Activated CD4-positive, alpha-beta memory T cell treated with anti-CD3 and anti-CD28 coated beads, Interleukin-2, amount 10 ng/mL, durations not matched to agents 7 days and 5 days (primary cell): ENCODE measurements at regions not wholly inside any gene's neighbourhood (a gene's known extent, or its start where the extent isn't known, plus 50 kb on each side); places are given as distances from the start of the nearest gene placed in this dataset.
"Not testable (repeated sequence)": the region's sequence is repeated elsewhere in the genome, so short reads cannot be mapped to it uniquely, and the experiment has no call there.

Experiments
- CTCF ChIA-PET: fragments of 350-600 bp; sonication (Branson Sonifier 250); formaldehyde crosslinking; loops from one replicate; lab custom pipeline; 2021; ENCODE audit warnings: antibody characterized with exemption, inconsistent platforms; lab: Charles Lee
- POLR2A ChIA-PET: fragments of 350-600 bp; sonication (Branson Sonifier 250); formaldehyde crosslinking; loops from one replicate; lab custom pipeline; 2021; ENCODE audit warnings: antibody characterized with exemption; lab: Charles Lee
- DNase-seq: peaks from one replicate; pipeline ENCODE4 v3.0.0-alpha.2; 2020
- H3K27ac Mint-ChIP-seq: one replicate; pipeline ENCODE4 v1.8.0; 2021; ENCODE audit warnings: mild to moderate bottlenecking, mixed read lengths
- H3K27me3 Mint-ChIP-seq: one replicate; pipeline ENCODE4 v1.8.0; 2021; ENCODE audit warnings: mixed read lengths
- H3K36me3 Mint-ChIP-seq: one replicate; pipeline ENCODE4 v1.8.0; 2021; ENCODE audit warnings: low read depth, mixed read lengths
- H3K4me1 Mint-ChIP-seq: one replicate; pipeline ENCODE4 v1.8.0; 2021; ENCODE audit warnings: mixed read lengths
- H3K4me3 Mint-ChIP-seq: one replicate; pipeline ENCODE4 v1.8.0; 2021; ENCODE audit warnings: mild to moderate bottlenecking, mixed read lengths
- H3K9me3 Mint-ChIP-seq: one replicate; pipeline ENCODE4 v1.8.0; 2021; ENCODE audit warnings: mixed read lengths

DNA sequence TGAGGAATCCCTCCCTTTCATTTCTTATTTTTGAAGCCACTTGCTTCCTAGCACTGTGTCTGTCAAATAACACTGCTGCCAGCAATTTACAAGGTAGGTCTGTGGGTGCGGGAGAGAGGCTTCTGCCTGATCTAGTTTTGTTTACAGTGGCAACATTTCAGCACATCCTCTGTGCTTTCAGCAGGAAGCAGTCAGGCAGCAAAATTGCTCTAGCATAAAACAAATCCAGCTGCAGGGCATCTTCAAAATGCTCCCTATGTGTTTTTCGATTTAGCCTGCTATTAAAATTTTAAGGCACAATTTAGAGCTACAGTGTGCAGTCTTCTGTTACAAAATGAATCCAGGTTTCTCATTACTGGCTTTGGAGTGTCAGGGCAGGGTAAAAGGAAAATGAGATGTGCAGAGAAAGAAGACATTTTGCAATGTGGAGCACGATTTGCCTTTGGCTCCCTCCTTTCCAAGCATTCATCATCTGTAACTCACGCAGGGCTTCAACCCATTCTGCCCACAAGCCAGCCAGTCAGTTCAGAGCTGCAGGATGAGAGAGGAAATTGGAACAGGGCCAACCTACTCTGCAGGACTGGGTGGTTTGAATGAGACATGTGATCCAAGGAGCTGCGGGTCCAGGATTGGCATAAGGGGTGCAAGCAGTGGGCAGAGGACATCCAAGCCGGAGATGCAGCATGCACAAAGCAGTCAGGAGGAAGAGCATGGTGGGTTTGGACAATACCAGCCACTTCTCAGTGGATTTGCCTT is 143.4 kb upstream of the APC start:
- CTCF ChIA-PET = no interaction called here
- no peaks in the 10 kb centered on the region for H3K9me3 Mint-ChIP-seq
- peaks cover 32% of the 10 kb centered on the region for H3K27me3 Mint-ChIP-seq
- no peaks in the 10 kb centered on the region for H3K36me3 Mint-ChIP-seq
- POLR2A ChIA-PET = no interaction called here
- no peak for DNase-seq
- H3K4me1 Mint-ChIP-seq = no peaks in the 10 kb centered on the region
- no peak overlapping the region for H3K4me3 Mint-ChIP-seq
- H3K27ac Mint-ChIP-seq = no peak overlapping the region

DNA sequence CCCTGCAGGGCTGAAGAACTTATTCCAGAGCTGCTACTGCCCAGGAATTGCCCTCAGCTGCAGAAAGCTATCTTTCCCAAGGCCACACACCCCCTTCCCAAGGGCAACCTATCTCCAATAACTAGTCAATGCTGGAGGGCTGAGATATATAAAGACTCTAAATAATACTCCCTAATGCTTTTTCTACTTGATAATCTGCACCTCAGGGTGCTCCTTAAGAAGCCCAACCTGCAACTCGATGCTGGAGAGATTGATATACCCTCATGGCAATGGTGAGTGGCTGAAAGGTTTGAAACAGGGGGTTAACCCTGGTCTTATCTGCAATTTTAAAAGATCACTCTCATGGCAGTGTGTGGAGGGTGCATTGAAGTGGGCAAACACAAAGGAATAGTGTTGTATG is 142.7 kb upstream of the APC start:
- H3K4me1 Mint-ChIP-seq = no peaks in the 10 kb centered on the region
- DNase-seq = no peak

DNA sequence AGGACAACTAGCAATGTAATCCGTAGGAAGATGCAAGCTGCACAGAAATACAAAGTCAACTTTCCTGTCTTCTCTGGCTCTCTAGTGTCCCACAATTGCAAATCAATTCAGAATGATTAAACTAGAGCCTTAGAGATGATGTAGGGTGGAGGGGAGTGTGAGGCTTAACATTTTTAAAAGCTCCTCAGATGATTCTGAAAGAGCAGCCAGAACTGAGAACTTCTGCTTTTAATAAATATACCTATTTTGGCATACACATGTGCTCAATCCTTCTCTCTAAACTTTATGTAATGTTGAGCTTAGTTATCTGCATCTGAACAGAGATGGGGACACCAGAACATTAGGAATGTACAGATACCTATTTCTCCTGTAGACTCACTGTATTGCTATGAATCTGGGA is 139.9 kb upstream of the APC start:
- no peaks in the 10 kb centered on the region for H3K36me3 Mint-ChIP-seq
- H3K9me3 Mint-ChIP-seq = no peaks in the 10 kb centered on the region
- DNase-seq = no peak
- CTCF ChIA-PET = no interaction called here
- no peak overlapping the region for H3K4me3 Mint-ChIP-seq
- POLR2A ChIA-PET = no interaction called here
- no peaks in the 10 kb centered on the region for H3K4me1 Mint-ChIP-seq
- H3K27me3 Mint-ChIP-seq = peaks cover 32% of the 10 kb centered on the region
- no peak overlapping the region for H3K27ac Mint-ChIP-seq

More for the DNA sequence above, 142.7 kb upstream of the APC start:
- ChIA-PET CTCF (no interaction called here), POLR2A (no interaction called here)
- H3K27me3 Mint-ChIP-seq = peaks cover 30% of the 10 kb centered on the region
- no peaks in the 10 kb centered on the region for H3K36me3 Mint-ChIP-seq
- H3K9me3 Mint-ChIP-seq = no peaks in the 10 kb centered on the region
- no peak overlapping the region for H3K27ac Mint-ChIP-seq
- H3K4me3 Mint-ChIP-seq = no peak overlapping the region

DNA sequence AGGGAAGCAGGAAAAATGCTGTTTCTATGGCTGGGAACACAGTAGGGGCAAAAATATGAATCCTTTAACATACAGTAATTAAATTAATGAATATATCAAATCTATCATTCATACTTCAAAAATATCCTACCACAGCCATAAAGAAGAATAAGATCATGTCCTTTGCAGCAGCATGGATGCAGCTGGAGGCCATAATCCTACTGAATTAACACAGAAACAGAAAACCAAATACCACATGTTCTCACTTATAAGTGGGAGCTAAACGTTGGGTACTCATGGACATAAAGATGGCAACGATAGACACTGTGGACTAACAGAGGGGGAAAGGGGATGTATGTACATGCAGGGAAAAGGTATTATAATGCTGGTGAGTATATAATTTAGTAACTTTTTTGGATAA is 137.2 kb upstream of the APC start:
- H3K27ac Mint-ChIP-seq, H3K4me3 Mint-ChIP-seq, POLR2A ChIA-PET, CTCF ChIA-PET, DNase-seq, H3K9me3 Mint-ChIP-seq, H3K4me1 Mint-ChIP-seq, H3K36me3 Mint-ChIP-seq: not testable (repeated sequence)
- H3K27me3 Mint-ChIP-seq = peaks cover 30% of the 10 kb centered on the region

DNA sequence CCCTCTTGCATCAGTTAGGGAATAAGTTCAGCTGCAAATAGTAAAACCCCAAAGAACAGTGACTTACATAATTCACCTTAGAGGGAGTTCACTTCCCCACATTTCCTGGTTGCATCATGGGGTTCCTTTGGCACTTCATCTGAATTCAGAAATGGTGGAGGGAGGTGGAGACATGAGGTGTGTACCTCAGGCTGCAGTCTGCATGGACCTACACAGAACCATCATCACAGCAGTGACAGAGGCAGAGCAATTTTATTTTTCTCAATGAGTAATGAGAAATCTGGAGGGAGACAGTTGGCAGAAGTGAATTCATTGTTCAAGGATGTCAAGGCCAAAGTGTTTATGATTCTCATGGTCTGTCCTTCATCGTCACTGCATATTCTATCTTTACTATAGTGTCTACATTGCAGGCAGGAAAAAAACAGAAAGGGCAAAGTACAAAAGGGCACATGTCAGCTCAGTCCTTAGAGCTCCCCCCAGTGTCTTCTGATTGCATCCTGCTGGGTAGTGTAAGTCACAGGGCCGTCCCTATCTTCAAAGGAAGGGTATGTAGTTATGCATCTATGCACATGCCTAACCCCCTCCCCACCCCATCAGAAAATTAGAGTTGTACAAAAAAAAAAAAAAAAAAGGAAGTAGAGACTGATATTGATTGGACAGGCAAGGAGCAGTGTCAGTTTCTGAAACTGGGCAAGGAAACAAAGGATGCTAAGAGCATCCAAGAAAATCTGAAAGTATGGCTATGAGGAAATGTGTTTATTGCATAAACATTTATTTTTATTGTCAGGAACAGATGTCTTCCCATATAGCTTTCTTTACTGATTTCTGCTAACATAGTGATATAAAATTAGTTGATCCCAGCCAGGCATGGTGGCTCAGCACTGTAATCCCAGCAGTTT is 132.7 kb upstream of the APC start:
- Mint-ChIP-seq H3K4me1 (no peaks in the 10 kb centered on the region), H3K27me3 (peaks cover 18% of the 10 kb centered on the region), H3K27ac (no peak overlapping the region), H3K36me3 (no peaks in the 10 kb centered on the region), H3K4me3 (no peak overlapping the region), H3K9me3 (no peaks in the 10 kb centered on the region)
- ChIA-PET POLR2A (no interaction called here), CTCF (interaction anchor here (0.7 kb wide), 2 partner anchors 62 to 91 kb away, joined by 3 to 5 read pairs; no protein-coding TSS in a partner anchor)
- no peak for DNase-seq

DNA sequence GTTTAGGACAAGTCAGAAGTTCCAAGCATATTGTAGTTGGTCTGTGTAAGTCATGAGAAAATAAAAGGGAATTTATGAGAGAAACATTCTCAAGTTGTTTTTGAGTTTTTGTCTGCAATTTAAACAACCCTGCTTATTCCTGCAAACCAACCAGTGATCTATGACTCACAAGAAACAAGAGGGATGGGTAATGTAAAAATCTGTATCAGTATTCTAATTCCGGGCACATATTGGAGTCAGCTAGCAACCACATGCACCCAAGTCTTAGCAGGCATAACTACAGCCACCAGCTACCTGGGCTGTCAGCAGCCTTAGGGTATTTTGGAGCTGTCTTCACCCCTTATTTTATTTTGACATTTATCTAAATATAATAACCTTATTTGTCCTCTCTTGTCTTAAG is 128.7 kb upstream of the APC start:
- no peak overlapping the region for H3K4me3 Mint-ChIP-seq
- CTCF ChIA-PET = no interaction called here
- H3K36me3 Mint-ChIP-seq = no peaks in the 10 kb centered on the region
- H3K4me1 Mint-ChIP-seq = no peaks in the 10 kb centered on the region
- H3K9me3 Mint-ChIP-seq = no peaks in the 10 kb centered on the region
- H3K27ac Mint-ChIP-seq = no peak overlapping the region
- peaks cover 9% of the 10 kb centered on the region for H3K27me3 Mint-ChIP-seq
- DNase-seq = no peak
- POLR2A ChIA-PET = interaction anchor here (0.6 kb wide), 1 partner anchor 12 kb away, joined by 3 read pairs; no protein-coding TSS in a partner anchor

DNA sequence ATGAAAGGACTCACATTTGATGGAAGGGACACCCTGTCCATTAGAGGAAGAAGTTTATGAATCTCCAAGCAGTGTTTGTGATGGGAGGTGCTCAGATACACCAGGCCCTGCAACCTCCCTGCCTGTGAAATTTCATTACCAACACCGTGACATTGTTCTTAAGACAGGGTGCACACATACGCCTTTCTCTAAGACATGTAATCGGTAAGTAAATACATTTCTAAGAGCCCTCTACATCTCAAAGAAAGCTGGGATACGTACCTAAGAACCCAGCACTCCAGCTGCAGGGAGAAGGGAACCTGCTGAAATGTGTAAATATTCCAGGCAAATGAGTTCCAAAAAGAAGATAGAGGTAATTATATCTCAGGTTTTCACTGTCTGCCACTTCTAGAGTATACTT is 125.0 kb upstream of the APC start:
- no peak for DNase-seq
- no peak overlapping the region for H3K27ac Mint-ChIP-seq
- H3K4me1 Mint-ChIP-seq = no peaks in the 10 kb centered on the region
- CTCF ChIA-PET = no interaction called here
- no peaks in the 10 kb centered on the region for H3K9me3 Mint-ChIP-seq
- peaks cover 8% of the 10 kb centered on the region for H3K27me3 Mint-ChIP-seq
- no peaks in the 10 kb centered on the region for H3K36me3 Mint-ChIP-seq
- no peak overlapping the region for H3K4me3 Mint-ChIP-seq
- POLR2A ChIA-PET = no interaction called here

DNA sequence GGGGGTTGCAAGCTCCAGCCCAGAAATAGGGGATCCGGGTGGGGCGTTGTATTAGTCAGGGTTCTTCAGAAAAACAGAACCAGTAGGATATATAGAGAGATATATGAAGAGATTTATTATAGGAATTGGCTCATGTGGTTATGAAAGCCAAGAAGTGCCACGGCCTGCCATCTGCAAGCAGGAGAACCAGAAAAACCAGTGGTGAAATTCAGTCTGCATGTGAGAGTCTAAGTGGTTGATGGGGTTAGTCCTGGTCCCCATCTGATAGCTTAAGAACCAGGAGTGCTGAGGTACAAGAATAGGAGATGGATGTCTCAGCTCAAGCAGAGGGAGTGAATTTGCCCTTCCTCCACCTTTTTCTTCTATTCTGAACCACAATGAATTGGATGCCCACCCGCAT is 123.4 kb upstream of the APC start:
- H3K36me3 Mint-ChIP-seq = no peaks in the 10 kb centered on the region
- ChIA-PET CTCF (no interaction called here), POLR2A (no interaction called here)
- no peak overlapping the region for H3K4me3 Mint-ChIP-seq
- DNase-seq = no peak
- H3K27ac Mint-ChIP-seq = no peak overlapping the region
- H3K4me1 Mint-ChIP-seq = no peaks in the 10 kb centered on the region
- no peaks in the 10 kb centered on the region for H3K9me3 Mint-ChIP-seq
- peaks cover 4% of the 10 kb centered on the region for H3K27me3 Mint-ChIP-seq

DNA sequence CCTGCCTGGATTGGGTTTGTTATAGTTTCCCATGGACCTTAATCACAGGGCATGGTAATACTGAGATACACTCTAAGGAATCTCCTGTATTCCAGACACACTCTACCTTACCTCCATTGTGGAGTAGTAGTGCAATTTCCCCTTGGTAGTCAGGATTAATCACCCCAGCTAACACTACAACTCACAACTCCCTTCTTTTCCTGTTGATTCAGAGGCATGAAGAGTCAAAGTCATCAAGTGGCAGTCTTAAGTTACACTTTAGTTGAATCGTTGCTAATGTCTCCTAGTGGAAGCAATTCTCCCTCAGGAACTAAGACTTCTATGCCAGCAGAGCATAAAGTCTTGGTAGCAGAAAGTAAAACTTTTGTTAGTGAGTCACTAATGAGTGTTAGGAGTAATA is 122.7 kb upstream of the APC start:
- POLR2A ChIA-PET = no interaction called here
- CTCF ChIA-PET = no interaction called here
- no peak overlapping the region for H3K27ac Mint-ChIP-seq
- no peak overlapping the region for H3K4me3 Mint-ChIP-seq
- H3K4me1 Mint-ChIP-seq = no peaks in the 10 kb centered on the region
- no peak for DNase-seq
- peaks cover 4% of the 10 kb centered on the region for H3K27me3 Mint-ChIP-seq
- H3K9me3 Mint-ChIP-seq = no peaks in the 10 kb centered on the region
- no peaks in the 10 kb centered on the region for H3K36me3 Mint-ChIP-seq

DNA sequence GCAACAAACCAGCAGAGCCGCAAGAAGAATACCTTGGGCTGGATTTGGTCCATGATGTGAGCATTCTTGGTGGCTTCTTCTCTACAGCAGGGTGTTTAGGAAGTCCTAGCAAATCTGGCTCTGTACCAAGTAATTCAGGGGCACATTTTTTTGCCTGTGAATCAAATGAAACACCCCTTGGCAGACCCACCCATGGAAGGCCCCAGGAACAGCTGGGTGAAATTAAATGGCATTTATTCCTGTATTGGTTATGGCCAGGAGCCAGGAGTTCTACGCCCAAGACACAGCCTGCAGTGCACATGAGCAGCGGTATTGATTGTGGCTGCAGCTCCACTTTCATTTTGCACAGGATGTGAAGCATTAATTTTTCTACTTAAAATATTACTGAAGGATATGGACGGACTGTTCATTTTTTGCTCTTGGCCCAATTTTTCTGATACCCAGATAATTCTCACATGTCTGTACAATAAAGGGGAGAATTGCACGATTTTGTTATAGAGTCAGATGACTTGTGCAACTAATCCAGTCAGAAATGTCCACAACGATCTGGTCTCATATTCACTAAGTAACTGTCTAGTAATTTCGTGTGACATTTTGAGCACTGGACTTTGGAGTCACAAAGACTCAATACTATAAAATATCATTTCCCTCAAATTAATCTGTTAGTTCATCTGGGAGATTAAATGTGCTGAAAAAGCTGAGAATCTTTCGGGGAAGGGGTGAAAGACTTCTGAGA is 120.7 kb upstream of the APC start:
- H3K36me3 Mint-ChIP-seq = no peaks in the 10 kb centered on the region
- peaks cover 6% of the 10 kb centered on the region for H3K27me3 Mint-ChIP-seq
- no peaks in the 10 kb centered on the region for H3K4me1 Mint-ChIP-seq
- no peaks in the 10 kb centered on the region for H3K9me3 Mint-ChIP-seq
- DNase-seq = no peak
- H3K4me3 Mint-ChIP-seq = no peak overlapping the region
- CTCF ChIA-PET = no interaction called here
- POLR2A ChIA-PET = no interaction called here
- no peak overlapping the region for H3K27ac Mint-ChIP-seq

DNA sequence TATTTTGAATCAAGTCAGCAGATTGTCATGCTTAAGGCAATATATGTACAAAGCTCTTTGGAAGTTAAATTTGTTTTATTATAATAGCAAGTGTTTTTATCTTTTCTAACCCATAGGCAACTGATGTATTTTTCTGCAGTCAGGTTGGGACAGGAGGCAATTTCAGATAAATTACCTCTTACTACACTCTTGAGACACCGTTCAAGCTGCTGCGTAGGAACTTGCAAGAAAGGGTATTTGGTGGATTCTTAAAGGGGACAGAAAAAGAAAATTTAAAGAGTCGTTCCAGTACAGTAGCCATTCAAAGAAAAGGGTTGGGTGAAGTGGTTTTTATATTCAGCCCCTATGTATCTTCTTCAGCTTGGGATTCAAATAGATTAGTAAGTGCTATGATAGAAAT is 112.4 kb upstream of the APC start:
- ChIA-PET POLR2A (no interaction called here), CTCF (no interaction called here)
- no peaks in the 10 kb centered on the region for H3K36me3 Mint-ChIP-seq
- no peak for DNase-seq
- H3K4me3 Mint-ChIP-seq = no peak overlapping the region
- H3K9me3 Mint-ChIP-seq = no peaks in the 10 kb centered on the region
- H3K4me1 Mint-ChIP-seq = no peaks in the 10 kb centered on the region
- peaks cover 38% of the 10 kb centered on the region for H3K27me3 Mint-ChIP-seq
- no peak overlapping the region for H3K27ac Mint-ChIP-seq

DNA sequence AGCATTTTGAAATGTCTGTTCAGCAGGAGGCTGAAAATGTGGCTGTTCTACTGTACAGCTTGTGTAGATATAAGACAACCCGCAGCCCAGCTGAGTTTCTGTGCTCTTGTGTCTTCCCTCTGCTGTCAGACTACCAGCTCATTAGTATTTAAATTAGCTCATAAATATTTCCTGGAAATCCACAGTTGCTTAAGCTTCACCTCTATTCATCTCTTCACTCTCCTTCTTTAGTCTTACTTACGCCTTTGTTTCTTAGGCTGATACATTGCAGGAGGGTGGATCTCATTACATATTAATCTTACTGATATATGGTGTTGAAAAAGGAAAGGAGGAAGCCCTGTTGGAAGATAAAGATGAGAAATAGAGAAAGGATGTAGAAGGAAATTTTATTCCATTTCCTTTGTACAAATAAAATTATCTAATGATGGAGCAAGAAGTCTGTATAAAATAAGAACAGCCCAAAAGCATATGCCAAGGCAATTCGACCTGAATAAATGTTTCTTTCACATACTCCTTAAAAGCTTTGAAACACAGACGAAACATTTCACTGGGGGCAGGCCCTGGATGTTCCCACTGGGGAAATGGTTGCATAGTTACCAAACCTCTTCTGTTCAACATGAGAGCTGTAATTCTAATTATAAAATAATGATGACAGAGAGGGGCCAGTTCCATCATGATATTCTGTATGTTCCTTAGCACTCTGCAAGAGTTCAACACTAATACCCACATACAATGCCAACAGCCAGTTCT is 111.8 kb upstream of the APC start:
- no peaks in the 10 kb centered on the region for H3K9me3 Mint-ChIP-seq
- H3K4me1 Mint-ChIP-seq = no peaks in the 10 kb centered on the region
- ChIA-PET CTCF (no interaction called here), POLR2A (no interaction called here)
- no peak overlapping the region for H3K4me3 Mint-ChIP-seq
- DNase-seq = no peak
- H3K36me3 Mint-ChIP-seq = no peaks in the 10 kb centered on the region
- peaks cover 40% of the 10 kb centered on the region for H3K27me3 Mint-ChIP-seq
- no peak overlapping the region for H3K27ac Mint-ChIP-seq

DNA sequence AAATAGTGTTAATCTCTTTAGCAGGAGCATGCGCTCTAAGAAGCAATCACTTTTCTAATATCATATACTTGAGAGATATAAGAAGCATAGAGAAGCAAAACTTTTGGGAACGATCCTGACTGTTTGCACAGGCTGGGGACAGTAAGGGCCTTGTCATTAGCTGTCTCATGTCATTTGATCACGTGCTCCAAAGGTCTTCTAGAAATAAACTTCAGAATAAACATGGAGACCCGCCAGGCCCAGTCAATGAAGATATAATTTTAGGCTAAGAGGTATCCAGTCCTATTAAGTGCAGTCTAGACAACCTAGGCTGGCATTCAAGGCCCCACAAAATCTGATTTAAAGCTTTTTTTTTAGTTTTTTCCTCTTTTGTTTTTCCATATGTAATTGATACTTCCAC is 111.0 kb upstream of the APC start:
- Mint-ChIP-seq H3K27me3 (peaks cover 45% of the 10 kb centered on the region), H3K27ac (no peak overlapping the region), H3K4me1 (no peaks in the 10 kb centered on the region), H3K4me3 (no peak overlapping the region), H3K9me3 (no peaks in the 10 kb centered on the region), H3K36me3 (no peaks in the 10 kb centered on the region)
- no peak for DNase-seq
- ChIA-PET CTCF (no interaction called here), POLR2A (no interaction called here)
